NCI-H2196 (cell line): ENCODE measurements at regions not wholly inside any gene's neighbourhood (a gene's known extent, or its start where the extent isn't known, plus 50 kb on each side); places are given as distances from the start of the nearest gene placed in this dataset.
A peak's percentile ranks its signal among the peaks of the same experiment; 100 is the strongest.
"Not testable (repeated sequence)": the region's sequence is repeated elsewhere in the genome, so short reads cannot be mapped to it uniquely, and the experiment has no call there.

Experiments
- DNase-seq: peaks from one replicate; lab custom pipeline; 2025; ENCODE audit not compliant: unreplicated experiment; lab: John Stamatoyannopoulos, UW

DNA sequence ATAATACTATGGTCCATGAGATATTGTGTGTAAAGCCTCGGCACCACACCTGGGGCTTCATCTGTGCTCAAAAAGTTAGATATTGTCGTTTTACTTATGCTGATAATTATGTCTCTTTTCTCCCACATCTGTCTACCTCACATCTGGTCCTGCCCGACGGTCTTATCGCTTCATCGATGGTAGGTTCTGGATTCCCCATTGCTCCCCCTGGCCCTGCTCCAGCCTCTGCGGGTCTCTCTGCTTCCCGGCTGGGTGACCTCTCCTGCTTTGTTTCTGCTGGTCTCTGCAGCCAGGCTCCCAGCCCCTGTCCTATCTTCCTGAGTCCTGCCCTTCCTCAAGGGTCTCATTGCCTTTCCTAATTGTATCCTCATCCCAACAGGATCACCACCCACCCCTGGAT, 294.2 kb downstream of the NDUFA10 start:
- no peak for DNase-seq

GRCh38 chr2:239730567-239730882, 294.6 kb downstream of the NDUFA10 start:
- DNase-seq = not testable (repeated sequence)

DNA sequence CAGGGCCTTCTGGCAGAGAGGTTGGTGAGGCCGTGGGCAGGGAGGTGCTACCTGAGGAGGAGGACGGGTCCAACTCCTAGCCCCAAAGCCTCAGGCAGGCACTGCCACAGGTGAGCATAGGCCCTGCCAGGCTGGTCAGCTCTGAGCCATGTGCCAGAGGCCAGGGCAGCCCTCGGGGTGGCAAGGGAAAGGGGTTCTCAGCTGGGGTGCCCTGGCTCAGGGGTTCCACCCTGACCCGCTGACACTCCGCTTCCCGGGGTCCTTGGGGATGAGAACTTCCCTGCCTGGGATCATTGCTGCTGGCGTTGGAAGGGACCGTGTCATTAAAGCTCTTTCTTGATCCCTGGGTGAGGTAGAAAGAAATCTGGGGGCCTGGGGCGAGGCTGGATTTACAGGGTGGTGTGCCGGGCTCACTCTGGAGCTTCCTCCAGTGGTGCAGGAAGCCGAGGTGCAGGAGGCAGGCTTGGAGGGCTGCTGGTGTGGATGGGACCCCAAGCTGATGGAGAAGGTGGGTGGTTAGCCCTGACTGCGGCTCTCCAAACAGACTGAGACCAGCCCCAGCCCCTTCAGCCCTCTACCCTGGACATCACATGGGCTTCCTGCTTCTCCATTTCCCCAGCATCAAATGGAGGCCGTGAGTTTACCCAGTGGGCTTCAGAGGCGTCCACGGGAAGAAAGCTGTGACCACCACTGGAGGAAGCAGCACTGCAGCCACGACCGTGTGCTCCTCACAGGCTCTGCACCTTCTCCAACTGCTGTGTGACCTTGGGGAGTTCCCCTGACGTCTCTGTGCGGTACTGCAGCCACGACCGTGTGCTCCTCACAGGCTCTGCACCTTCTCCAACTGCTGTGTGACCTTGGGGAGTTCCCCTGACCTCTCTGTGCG, 295.2 kb downstream of the NDUFA10 start:
- DNase-seq = no peak

- DNase-seq = no peak
Observed at GRCh38 chr2:239729151-239729550, 296.0 kb downstream of the NDUFA10 start.

GRCh38 chr2:239728751-239729150, 296.4 kb downstream of the NDUFA10 start:
- DNase-seq = no peak

- no peak for DNase-seq
Observed at GRCh38 chr2:239727776-239728600, 297.2 kb downstream of the NDUFA10 start.

- DNase-seq = peak; percentile 11
Observed at GRCh38 chr2:239727182-239727775, 297.9 kb downstream of the NDUFA10 start.

DNA sequence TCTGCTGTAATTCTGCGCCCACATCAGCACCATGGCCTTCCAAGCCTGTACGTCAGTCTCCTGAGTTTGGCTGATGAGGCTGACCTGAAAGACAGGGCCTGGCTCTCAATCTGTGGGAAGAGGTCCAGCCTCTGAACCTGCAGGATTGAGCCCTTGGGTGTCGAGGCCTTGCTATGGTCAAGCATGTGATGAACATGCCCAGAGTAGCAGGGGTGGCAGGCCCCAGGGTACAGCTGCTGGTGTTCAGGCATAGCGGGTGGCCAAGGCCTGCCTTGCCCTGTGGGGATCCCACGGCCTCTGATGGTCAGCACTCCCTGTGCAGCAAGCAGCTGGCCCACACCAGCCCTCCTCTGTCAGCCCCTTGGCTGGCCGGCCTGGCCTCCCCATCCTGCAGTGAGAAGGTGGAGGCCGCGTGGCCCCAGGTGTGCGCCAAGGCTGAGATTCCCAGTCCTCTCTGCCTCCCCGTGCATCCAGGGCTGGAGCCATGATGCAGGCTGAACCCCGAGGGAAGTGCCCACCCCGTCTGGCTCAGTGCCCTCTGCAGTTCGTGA, 298.4 kb downstream of the NDUFA10 start:
- DNase-seq = no peak

DNA sequence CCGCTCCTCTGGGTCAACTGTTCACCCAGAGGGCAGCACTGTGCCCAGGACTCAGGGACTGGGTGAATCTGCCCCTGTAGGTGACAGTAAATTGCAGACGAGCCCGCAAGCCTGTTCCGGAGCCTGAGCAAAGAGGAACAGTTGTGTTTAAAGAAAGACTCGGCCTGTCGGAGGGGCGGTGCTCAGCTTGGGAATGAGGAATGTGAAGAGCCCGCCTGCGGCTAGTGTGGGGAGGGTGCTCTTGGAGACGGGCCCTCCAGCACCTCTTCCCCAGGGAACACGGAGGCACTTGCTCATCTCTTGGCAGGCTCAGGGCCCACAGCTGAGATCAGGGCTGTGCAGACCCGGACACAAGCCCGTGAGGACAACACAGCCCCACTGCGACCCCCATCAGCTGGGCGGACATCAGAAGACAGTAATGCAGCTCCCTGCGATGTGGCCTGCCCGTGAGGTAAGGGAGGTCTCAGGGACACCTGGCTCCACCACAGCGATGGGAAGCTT, 299.0 kb downstream of the NDUFA10 start:
- no peak for DNase-seq

GRCh38 chr2:239725551-239725890, 299.6 kb downstream of the NDUFA10 start:
- DNase-seq = no peak

DNA sequence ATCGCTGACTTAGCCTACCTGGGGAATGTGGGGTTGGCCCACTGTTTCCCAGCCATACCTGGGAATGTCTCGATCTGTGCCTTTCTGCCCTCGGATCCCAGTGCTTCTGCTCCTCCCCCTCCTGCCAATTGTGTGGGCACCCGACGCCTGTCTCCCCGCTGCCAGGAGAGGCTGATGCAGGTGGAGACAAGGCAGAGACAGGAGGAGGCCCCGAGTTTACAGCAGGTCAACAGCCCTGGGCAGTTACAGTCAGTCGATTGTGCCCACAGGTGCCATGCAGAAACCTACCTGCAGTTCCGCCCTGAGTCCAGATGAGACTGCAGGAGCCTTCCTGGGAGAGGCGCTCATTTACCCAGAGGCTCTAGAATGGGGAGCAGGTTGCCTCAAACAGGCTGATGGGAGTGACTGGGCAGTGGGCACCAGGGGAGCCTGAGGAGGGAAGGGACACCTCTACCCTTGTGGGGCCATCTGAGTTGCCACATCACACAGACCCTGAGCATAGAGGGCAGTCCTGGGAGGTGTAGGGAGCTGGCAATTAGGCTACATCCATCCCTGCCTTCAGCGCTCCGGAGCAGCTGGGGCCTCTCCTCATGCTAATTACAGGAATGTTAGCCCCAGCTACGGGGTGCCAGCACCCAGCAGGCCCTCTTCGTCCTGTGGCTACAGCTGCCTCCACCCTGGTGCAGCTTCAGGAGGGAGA, 300.1 kb downstream of the NDUFA10 start:
- no peak for DNase-seq

DNA sequence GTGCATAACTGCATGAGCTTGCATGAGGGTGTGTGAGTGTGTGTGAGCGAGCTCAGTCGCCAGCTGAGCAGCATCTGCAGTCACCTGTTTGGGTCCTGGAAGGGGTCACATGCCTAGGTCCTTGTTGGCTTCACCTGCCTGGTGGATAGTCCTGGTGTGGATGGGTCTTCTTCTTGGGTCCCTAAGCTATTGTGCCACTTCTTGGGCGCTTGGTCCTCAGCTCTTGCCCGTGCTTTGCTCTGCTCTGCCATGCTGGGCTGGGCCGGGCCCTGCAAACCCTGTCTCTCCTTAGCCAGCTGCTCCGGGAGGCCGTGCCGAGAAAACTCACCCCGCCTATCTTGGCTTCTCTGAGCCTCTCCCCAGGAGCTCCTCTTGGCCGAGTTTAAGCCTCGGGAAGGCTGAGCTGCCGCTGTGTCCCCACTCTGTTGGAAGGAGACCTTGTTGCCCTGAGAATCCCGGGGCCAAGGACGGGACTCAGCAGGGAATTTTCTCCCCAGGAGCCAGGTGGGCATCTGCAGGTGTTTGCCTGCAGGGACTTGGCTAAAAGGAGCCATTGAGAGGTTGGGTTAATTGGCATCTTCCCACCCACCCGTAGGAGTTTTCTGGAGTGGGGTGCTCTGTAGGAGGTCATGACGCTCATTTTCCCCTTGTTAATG, 300.8 kb downstream of the NDUFA10 start:
- DNase-seq = no peak

DNA sequence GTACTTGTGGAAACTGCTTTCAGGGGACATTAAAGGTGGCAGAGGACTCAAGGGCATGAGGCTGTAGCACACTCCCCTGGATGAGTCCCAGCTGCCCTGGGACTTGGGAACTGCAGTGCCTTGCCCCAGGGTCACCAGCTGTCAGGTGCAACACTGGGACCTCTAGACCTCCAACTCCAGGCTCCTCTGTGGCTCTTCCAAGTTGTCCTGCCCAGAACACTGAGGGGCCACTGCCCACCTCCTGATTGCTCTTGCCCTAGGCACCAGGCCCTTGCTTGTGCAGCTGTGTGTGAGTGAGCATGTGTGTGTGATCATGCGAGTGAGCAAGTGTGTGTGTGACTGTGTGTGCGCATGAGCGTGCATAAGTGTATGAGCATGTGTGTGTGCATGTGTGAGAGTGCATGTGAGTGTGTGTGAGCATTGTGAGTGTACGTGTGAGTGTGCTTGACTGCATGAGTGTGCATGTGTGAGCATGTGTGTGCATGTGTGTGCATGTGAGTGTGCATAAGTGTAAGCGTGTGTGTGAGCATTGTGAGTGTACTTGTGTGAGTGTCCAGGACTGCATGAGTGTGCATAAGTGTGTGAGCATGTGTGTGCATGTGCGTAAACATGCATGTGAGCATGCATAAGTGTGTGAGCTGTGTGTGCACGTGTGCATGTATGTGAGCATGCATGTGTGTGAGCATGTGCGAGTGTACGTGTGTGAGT, 301.5 kb downstream of the NDUFA10 start:
- DNase-seq = no peak

DNA sequence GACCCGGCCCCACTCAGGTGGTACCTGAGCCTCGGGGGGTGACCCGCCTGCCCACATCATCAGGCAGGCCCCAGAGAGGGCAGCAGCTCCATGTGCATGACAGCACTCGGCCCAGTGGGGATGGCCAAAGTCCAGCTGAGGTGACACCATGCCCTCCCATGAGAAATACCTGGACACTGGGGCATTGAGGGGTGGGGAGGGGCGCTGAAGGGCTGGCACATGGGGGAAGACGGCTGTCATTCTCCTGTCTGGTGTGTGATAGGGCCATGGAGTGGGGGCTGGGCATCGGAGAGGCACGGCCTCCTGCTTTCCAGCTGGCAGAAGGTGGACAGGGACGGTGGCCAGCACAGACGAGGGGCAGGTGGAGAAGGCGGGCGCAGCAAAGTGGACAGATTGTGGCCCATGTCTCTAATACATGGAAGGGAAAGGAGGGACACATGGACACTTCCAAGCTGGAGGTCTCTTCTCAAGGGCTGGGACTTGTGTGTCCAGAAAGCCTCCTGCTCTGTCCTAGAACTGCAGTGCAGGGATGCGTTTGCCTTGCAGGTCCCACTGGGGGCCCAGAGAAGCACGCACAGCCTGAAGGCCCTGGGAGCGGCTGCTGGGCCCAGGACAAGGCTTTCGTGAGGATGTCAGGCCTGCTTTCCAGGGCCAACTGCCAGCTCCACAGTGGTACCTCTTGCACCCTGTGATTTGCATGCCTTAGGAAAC, 302.2 kb downstream of the NDUFA10 start:
- no peak for DNase-seq

- DNase-seq = no peak
Observed at GRCh38 chr2:239721991-239722759, 303.0 kb downstream of the NDUFA10 start.

- no peak for DNase-seq
Observed at GRCh38 chr2:239721531-239721930, 303.6 kb downstream of the NDUFA10 start.

- DNase-seq = no peak
Observed at GRCh38 chr2:239720361-239721360, 304.5 kb downstream of the NDUFA10 start.
